ENCODE measurements at regions not wholly inside any gene's neighbourhood (a gene's known extent, or its start where the extent isn't known, plus 50 kb on each side); places are given as distances from the start of the nearest gene placed in this dataset.

- TF ChIP-seq CTCF (IDR thresholded peaks at IDR 0.05; ENCODE audit: low read depth, low read length) (no peak), EZH2phosphoT487 (IDR thresholded peaks at IDR 0.05; ENCODE audit: low read depth) (no peak)
Observed at GRCh38 chr6:3915076-3915791, 66.1 kb downstream of the FAM50B start.

Data from OCI-LY3 (cell line).